MM.1S (cell line): ENCODE measurements at regions not wholly inside any gene's neighbourhood (a gene's known extent, or its start where the extent isn't known, plus 50 kb on each side); places are given as distances from the start of the nearest gene placed in this dataset.

Source experiments
- DNase-seq: peaks from one replicate; pipeline ENCODE4 v3.0.0-alpha.2; 2015
- H2AFZ ChIP-seq: fragments of 300-600 bp; sonication (generic); 2 replicates; pipeline ENCODE4 v1.6.0; 2016; ENCODE audit warnings: antibody characterized with exemption, low read length
- H3F3A ChIP-seq: fragments of 300-600 bp; sonication (generic); 2 replicates; pipeline ENCODE4 v1.6.1; 2016; ENCODE audit warnings: mild to moderate bottlenecking, antibody characterized with exemption, low read length, moderate library complexity, mixed read lengths; ENCODE audit not compliant: insufficient read depth
- H3K27ac ChIP-seq: fragments of 300-600 bp; sonication (generic); 2 replicates; pipeline ENCODE4 v1.5.1; 2016; ENCODE audit warnings: mild to moderate bottlenecking, low read length
- H3K27me3 ChIP-seq: fragments of 300-600 bp; sonication (generic); replicated peaks from 2 replicates; pipeline ENCODE4 v1.6.0; 2016; ENCODE audit warnings: low read length; ENCODE audit not compliant: insufficient read depth
- H3K36me3 ChIP-seq: fragments of 300-600 bp; sonication (generic); replicated peaks from 2 replicates; pipeline ENCODE4 v1.6.1; 2016; ENCODE audit warnings: mild to moderate bottlenecking, low read length, mixed read lengths; ENCODE audit not compliant: insufficient read depth
- H3K4me1 ChIP-seq: fragments of 300-600 bp; sonication (generic); 2 replicates; pipeline ENCODE4 v1.6.1; 2016; ENCODE audit warnings: low read length, mixed read lengths
- H3K4me2 ChIP-seq: fragments of 300-600 bp; sonication (generic); 2 replicates; pipeline ENCODE4 v1.6.0; 2016; ENCODE audit warnings: low read depth, low read length
- H3K4me3 ChIP-seq: fragments of 300-600 bp; sonication (generic); 2 replicates; pipeline ENCODE4 v1.5.1; 2016; ENCODE audit warnings: low read length, mixed read lengths
- H3K79me2 ChIP-seq: fragments of 300-600 bp; sonication (generic); 2 replicates; pipeline ENCODE4 v1.6.1; 2016; ENCODE audit warnings: mixed run types, low read length, mixed read lengths
- H3K9ac ChIP-seq: fragments of 300-600 bp; sonication (generic); 2 replicates; pipeline ENCODE4 v1.6.1; 2016; ENCODE audit warnings: low read length, mixed read lengths
- H3K9me2 ChIP-seq: fragments of 300-600 bp; sonication (generic); replicated peaks from 2 replicates; pipeline ENCODE4 v1.6.1; 2016; ENCODE audit warnings: mild to moderate bottlenecking, low read length, mixed read lengths; ENCODE audit not compliant: insufficient read depth
- H3K9me3 ChIP-seq: fragments of 300-600 bp; sonication (generic); replicated peaks from 2 replicates; pipeline ENCODE4 v1.6.1; 2016; ENCODE audit warnings: mild to moderate bottlenecking, low read length, mixed read lengths; ENCODE audit not compliant: insufficient read depth
- H4K20me1 ChIP-seq: fragments of 300-600 bp; sonication (generic); 2 replicates; pipeline ENCODE4 v1.6.1; 2016; ENCODE audit warnings: mild to moderate bottlenecking, low read length, moderate library complexity, mixed read lengths; ENCODE audit not compliant: insufficient read depth
- CTCF ChIP-seq: fragments of 300-600 bp; sonication (generic); IDR thresholded peaks from 2 replicates; pipeline ENCODE4 v1.5.1; 2016; ENCODE audit warnings: antibody characterized with exemption, low read length, mixed read lengths
- EZH2 ChIP-seq: fragments of 300-600 bp; sonication (generic); optimal IDR thresholded peaks from 2 replicates; pipeline ENCODE3; 2017; ENCODE audit warnings: low read depth, mild to moderate bottlenecking, antibody characterized with exemption, low read length, mixed read lengths
- EZH2phosphoT487 ChIP-seq: fragments of 300-600 bp; sonication (generic); IDR thresholded peaks from 2 replicates; pipeline ENCODE4 v1.6.1; 2018; ENCODE audit warnings: antibody characterized with exemption, low read length

- Histone ChIP-seq H3F3A (no peaks in the 10 kb centered on the region), H3K36me3 (no peaks in the 10 kb centered on the region), H3K27me3 (no peaks in the 10 kb centered on the region), H3K4me1 (no peaks in the 10 kb centered on the region), H3K79me2 (no peaks in the 10 kb centered on the region), H3K27ac (no peak overlapping the region), H3K9me3 (no peaks in the 10 kb centered on the region), H3K4me2 (no peak overlapping the region), H4K20me1 (no peaks in the 10 kb centered on the region), H3K4me3 (no peak overlapping the region), H3K9me2 (no peaks in the 10 kb centered on the region), H2AFZ (no peak overlapping the region), H3K9ac (no peak overlapping the region)
- TF ChIP-seq CTCF: no peak
- no peak for TF ChIP-seq EZH2phosphoT487
- TF ChIP-seq EZH2: no peak
- DNase-seq: no peak
Measured at GRCh38 chr1:55272994-55273393, 57.8 kb upstream of the USP24 start.
